Osteocyte (in vitro differentiated cells): ENCODE measurements at regions not wholly inside any gene's neighbourhood (a gene's known extent, or its start where the extent isn't known, plus 50 kb on each side); places are given as distances from the start of the nearest gene placed in this dataset.

Experiments used
- DNase-seq: peaks from one replicate; pipeline ENCODE4 v3.0.0; 2021; ENCODE audit warnings: mixed read lengths; ENCODE audit not compliant: unreplicated experiment; ENCODE audit errors: extremely low spot score
- H3K27ac Mint-ChIP-seq: one replicate; pipeline ENCODE4 v1.8.0; 2021; ENCODE audit warnings: mild to moderate bottlenecking, mixed read lengths; ENCODE audit not compliant: unreplicated experiment
- H3K27me3 Mint-ChIP-seq: one replicate; pipeline ENCODE4 v1.8.0; 2021; ENCODE audit warnings: mixed read lengths; ENCODE audit not compliant: unreplicated experiment
- H3K36me3 Mint-ChIP-seq: one replicate; pipeline ENCODE4 v1.8.0; 2021; ENCODE audit warnings: mixed read lengths; ENCODE audit not compliant: unreplicated experiment
- H3K4me1 Mint-ChIP-seq: one replicate; pipeline ENCODE4 v1.8.0; 2021; ENCODE audit warnings: mixed read lengths; ENCODE audit not compliant: unreplicated experiment
- H3K4me3 Mint-ChIP-seq: one replicate; pipeline ENCODE4 v1.8.0; 2021; ENCODE audit warnings: mild to moderate bottlenecking, moderate library complexity, mixed read lengths; ENCODE audit not compliant: unreplicated experiment
- H3K9me3 Mint-ChIP-seq: one replicate; pipeline ENCODE4 v1.8.0; 2021; ENCODE audit warnings: mixed read lengths; ENCODE audit not compliant: unreplicated experiment
- TF ChIP-seq, protein P1 (sequence below): fragments of 200-600 bp; sonication (generic); IDR thresholded peaks from 2 replicates; pipeline ENCODE4 v1.5.0; 2021; ENCODE audit warnings: antibody characterized with exemption, mild to moderate bottlenecking, moderate library complexity

DNA sequence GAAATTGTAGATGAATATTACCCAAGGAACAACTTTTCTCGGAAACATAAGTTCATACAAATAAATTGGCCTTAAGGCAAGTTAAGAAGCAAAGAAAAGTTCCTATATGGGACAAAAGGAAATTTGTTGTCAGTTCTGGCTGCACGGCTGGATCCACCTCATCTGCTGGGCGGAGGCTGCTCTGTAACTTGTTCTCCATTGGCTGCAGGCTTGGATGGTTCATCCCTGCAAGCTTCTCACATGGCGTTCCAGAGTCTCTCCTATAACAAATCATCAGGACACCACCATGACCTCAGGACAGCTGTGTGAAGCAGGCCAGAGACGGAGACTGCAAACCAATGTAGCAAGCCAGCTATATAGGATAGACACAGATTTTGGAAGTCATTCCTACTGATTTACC is 81.4 kb upstream of the DAB2 start:
- no peaks in the 10 kb centered on the region for H3K27me3 Mint-ChIP-seq
- H3K27ac Mint-ChIP-seq: no peak overlapping the region
- peaks cover 36% of the 10 kb centered on the region for H3K4me1 Mint-ChIP-seq
- TF ChIP-seq, protein P1, sequence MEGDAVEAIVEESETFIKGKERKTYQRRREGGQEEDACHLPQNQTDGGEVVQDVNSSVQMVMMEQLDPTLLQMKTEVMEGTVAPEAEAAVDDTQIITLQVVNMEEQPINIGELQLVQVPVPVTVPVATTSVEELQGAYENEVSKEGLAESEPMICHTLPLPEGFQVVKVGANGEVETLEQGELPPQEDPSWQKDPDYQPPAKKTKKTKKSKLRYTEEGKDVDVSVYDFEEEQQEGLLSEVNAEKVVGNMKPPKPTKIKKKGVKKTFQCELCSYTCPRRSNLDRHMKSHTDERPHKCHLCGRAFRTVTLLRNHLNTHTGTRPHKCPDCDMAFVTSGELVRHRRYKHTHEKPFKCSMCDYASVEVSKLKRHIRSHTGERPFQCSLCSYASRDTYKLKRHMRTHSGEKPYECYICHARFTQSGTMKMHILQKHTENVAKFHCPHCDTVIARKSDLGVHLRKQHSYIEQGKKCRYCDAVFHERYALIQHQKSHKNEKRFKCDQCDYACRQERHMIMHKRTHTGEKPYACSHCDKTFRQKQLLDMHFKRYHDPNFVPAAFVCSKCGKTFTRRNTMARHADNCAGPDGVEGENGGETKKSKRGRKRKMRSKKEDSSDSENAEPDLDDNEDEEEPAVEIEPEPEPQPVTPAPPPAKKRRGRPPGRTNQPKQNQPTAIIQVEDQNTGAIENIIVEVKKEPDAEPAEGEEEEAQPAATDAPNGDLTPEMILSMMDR: no peak
- H3K36me3 Mint-ChIP-seq: no peaks in the 10 kb centered on the region
- no peak for DNase-seq
- H3K4me3 Mint-ChIP-seq: no peak overlapping the region
- no peaks in the 10 kb centered on the region for H3K9me3 Mint-ChIP-seq

DNA sequence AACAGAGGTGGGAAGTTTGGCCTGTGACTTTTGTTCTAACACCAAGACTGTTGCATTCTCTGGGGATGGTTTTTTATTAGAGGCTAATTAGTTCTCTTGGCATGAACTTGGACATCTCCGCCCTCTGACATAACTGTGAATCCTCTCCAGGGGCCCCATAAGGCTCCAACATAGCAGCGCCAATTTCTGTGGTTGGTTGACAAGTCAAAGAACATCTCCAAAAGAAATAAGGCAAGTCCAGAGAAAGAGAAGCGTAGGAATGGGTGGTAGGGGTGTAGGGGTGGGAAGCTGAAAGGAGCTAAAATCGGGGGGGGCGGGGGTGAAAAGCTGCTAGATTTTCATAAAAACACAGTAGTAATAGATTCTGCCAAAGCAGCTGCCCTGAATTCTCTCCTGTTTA is 81.0 kb upstream of the DAB2 start:
- Mint-ChIP-seq H3K27me3 (no peaks in the 10 kb centered on the region), H3K36me3 (no peaks in the 10 kb centered on the region), H3K9me3 (no peaks in the 10 kb centered on the region), H3K4me1 (peaks cover 40% of the 10 kb centered on the region), H3K4me3 (no peak overlapping the region), H3K27ac (no peak overlapping the region)
- DNase-seq: no peak
- TF ChIP-seq, protein P1: no peak

- no peak overlapping the region for H3K27ac Mint-ChIP-seq
- TF ChIP-seq, protein P1: no peak
- H3K9me3 Mint-ChIP-seq: no peaks in the 10 kb centered on the region
- H3K4me3 Mint-ChIP-seq: no peak overlapping the region
- H3K27me3 Mint-ChIP-seq: no peaks in the 10 kb centered on the region
- H3K4me1 Mint-ChIP-seq: peaks cover 40% of the 10 kb centered on the region
- DNase-seq: no peak
- H3K36me3 Mint-ChIP-seq: no peaks in the 10 kb centered on the region
Measured at GRCh38 chr5:39505363-39505762, 80.6 kb upstream of the DAB2 start.

DNA sequence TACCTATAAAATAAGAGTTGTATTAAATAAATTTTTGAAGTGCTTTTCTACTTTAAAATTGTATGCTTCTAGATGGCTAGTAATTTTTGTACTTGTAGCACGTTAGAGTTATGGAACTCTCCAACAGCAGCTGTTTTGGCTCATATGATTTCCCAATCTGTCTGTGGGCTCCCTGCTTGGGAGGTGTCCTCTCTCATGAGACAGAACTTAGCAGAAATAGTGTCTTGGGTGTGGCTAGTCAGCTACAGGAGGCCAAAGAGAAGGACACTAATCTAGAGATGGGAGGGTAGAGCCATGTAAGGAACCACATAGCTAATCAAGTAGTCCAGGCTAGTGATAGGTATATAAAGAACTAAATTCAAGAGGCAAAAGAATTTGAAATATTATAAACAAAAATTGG is 78.4 kb upstream of the DAB2 start:
- H3K4me1 Mint-ChIP-seq: peaks cover 60% of the 10 kb centered on the region
- H3K27ac Mint-ChIP-seq: peak overlapping the region; percentile 96
- no peaks in the 10 kb centered on the region for H3K36me3 Mint-ChIP-seq
- no peaks in the 10 kb centered on the region for H3K27me3 Mint-ChIP-seq
- H3K9me3 Mint-ChIP-seq: no peaks in the 10 kb centered on the region
- DNase-seq: no peak
- H3K4me3 Mint-ChIP-seq: no peak overlapping the region
- TF ChIP-seq, protein P1: no peak

GRCh38 chr5:39502704-39503103 is 77.9 kb upstream of the DAB2 start:
- TF ChIP-seq, protein P1: no peak
- Mint-ChIP-seq H3K4me3 (peak overlapping the region; percentile 8), H3K27ac (peak overlapping the region; percentile 96), H3K4me1 (peaks cover 64% of the 10 kb centered on the region), H3K9me3 (no peaks in the 10 kb centered on the region), H3K27me3 (no peaks in the 10 kb centered on the region), H3K36me3 (no peaks in the 10 kb centered on the region)
- no peak for DNase-seq
